ENCODE measurements at regions not wholly inside any gene's neighbourhood (a gene's known extent, or its start where the extent isn't known, plus 50 kb on each side); places are given as distances from the start of the nearest gene placed in this dataset.

DNA sequence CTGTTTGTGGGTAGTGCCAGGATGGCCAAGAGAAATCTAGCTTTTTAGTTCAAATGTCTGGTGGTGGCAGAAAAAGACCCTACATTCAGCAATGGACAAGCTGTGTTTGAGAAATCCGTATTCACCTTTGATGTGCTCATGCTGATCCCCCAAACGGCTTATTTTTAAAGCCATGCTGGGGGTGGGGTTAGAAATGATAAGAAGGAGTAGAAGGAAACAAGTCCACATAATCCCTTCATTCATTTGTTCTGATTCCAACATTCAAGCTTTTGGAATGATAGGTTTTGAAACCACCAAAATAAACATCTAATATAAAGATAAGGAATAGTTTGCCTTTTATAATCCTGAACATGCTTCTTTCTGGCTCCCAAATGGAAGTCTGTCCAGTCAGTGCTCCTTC lies 92.0 kb upstream of the DKK2 start:
- Histone ChIP-seq H3K36me3 (ENCODE audit: control insufficient read depth, low read length) (no peaks in the 10 kb centered on the region), H4K20me1 (ENCODE audit: control insufficient read depth, insufficient read depth, low read depth, low read length) (no peaks in the 10 kb centered on the region), H3K9me3 (ENCODE audit: control insufficient read depth, insufficient read depth, low read length) (no peaks in the 10 kb centered on the region), H3F3A (ENCODE audit: control insufficient read depth, insufficient read depth) (no peaks in the 10 kb centered on the region), H3K27ac (ENCODE audit: low read depth, low read length) (no peak overlapping the region), H3K79me2 (ENCODE audit: control insufficient read depth, low read length) (no peaks in the 10 kb centered on the region), H3K9me2 (replicated peaks; ENCODE audit: control insufficient read depth, low read length) (no peaks in the 10 kb centered on the region), H3K4me1 (ENCODE audit: control insufficient read depth, low read length) (no peaks in the 10 kb centered on the region), H3K27me3 (ENCODE audit: control insufficient read depth, low read length) (no peaks in the 10 kb centered on the region), H3K4me3 (ENCODE audit: low read length) (no peak overlapping the region), H3K4me2 (ENCODE audit: low read length) (no peak overlapping the region)
- TF ChIP-seq EZH2phosphoT487 (IDR thresholded peaks at IDR 0.05; ENCODE audit: borderline replicate concordance, low read length) = no peak
- TF ChIP-seq, protein P1, sequence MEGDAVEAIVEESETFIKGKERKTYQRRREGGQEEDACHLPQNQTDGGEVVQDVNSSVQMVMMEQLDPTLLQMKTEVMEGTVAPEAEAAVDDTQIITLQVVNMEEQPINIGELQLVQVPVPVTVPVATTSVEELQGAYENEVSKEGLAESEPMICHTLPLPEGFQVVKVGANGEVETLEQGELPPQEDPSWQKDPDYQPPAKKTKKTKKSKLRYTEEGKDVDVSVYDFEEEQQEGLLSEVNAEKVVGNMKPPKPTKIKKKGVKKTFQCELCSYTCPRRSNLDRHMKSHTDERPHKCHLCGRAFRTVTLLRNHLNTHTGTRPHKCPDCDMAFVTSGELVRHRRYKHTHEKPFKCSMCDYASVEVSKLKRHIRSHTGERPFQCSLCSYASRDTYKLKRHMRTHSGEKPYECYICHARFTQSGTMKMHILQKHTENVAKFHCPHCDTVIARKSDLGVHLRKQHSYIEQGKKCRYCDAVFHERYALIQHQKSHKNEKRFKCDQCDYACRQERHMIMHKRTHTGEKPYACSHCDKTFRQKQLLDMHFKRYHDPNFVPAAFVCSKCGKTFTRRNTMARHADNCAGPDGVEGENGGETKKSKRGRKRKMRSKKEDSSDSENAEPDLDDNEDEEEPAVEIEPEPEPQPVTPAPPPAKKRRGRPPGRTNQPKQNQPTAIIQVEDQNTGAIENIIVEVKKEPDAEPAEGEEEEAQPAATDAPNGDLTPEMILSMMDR (IDR thresholded peaks at IDR 0.05; ENCODE audit: low read depth, low read length, poor library complexity, severe bottlenecking) = no peak

DNA sequence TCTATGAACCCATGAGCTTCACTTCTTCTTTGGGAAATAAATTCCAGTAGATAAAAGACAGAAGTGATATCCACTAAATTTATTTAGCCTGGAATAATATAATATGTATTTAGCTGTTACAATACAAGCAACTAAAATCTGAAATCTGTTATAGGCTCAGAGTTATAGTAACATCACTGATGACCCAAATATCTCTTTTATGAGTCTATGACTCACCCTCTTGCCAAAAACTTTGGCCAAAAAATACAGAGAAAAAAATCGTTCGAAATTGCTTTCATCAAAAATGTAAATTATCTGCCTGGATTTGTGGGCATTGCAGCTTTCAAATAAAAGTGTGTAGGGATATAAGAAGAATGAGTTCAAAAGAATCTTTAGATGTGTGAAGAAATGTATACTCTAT lies 89.4 kb upstream of the DKK2 start:
- H3K27me3 ChIP-seq (ENCODE audit: control insufficient read depth, low read length) = no peaks in the 10 kb centered on the region
- TF ChIP-seq, protein P1 (IDR thresholded peaks at IDR 0.05; ENCODE audit: low read depth, low read length, poor library complexity, severe bottlenecking) = no peak
- no peak for TF ChIP-seq EZH2phosphoT487 (IDR thresholded peaks at IDR 0.05; ENCODE audit: borderline replicate concordance, low read length)
- H3K36me3 ChIP-seq (ENCODE audit: control insufficient read depth, low read length) = no peaks in the 10 kb centered on the region
- H3K27ac ChIP-seq (ENCODE audit: low read depth, low read length) = no peak overlapping the region
- H3K9me3 ChIP-seq (ENCODE audit: control insufficient read depth, insufficient read depth, low read length) = no peaks in the 10 kb centered on the region
- no peaks in the 10 kb centered on the region for H3F3A ChIP-seq (ENCODE audit: control insufficient read depth, insufficient read depth)
- no peak overlapping the region for H3K4me2 ChIP-seq (ENCODE audit: low read length)
- no peaks in the 10 kb centered on the region for H3K9me2 ChIP-seq (replicated peaks; ENCODE audit: control insufficient read depth, low read length)
- H4K20me1 ChIP-seq (ENCODE audit: control insufficient read depth, insufficient read depth, low read depth, low read length) = no peaks in the 10 kb centered on the region
- no peaks in the 10 kb centered on the region for H3K79me2 ChIP-seq (ENCODE audit: control insufficient read depth, low read length)
- no peaks in the 10 kb centered on the region for H3K4me1 ChIP-seq (ENCODE audit: control insufficient read depth, low read length)
- H3K4me3 ChIP-seq (ENCODE audit: low read length) = no peak overlapping the region

DNA sequence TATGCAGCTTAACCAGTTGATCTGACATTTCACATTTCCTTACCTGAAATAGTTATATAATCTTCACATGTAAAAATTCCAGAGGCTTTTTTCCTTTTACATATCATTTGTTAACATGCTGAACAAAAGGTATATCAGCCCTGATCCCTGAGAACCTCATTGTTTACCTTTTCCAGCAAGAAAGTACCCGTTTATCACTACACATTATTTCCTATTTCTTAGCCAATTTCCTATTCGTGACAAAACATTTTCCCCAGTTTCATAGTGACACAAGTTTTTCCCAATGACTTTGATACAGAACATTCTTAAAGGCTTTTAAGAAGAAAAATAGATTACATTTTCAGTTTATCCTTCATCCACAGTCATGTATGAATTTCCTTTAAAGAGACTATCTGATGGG lies 86.6 kb upstream of the DKK2 start:
- H4K20me1 ChIP-seq (ENCODE audit: control insufficient read depth, insufficient read depth, low read depth, low read length) = no peaks in the 10 kb centered on the region
- TF ChIP-seq, protein P1 (IDR thresholded peaks at IDR 0.05; ENCODE audit: low read depth, low read length, poor library complexity, severe bottlenecking) = no peak
- TF ChIP-seq EZH2phosphoT487 (IDR thresholded peaks at IDR 0.05; ENCODE audit: borderline replicate concordance, low read length) = no peak
- no peaks in the 10 kb centered on the region for H3F3A ChIP-seq (ENCODE audit: control insufficient read depth, insufficient read depth)
- H3K4me1 ChIP-seq (ENCODE audit: control insufficient read depth, low read length) = no peaks in the 10 kb centered on the region
- H3K9me3 ChIP-seq (ENCODE audit: control insufficient read depth, insufficient read depth, low read length) = no peaks in the 10 kb centered on the region
- no peak overlapping the region for H3K27ac ChIP-seq (ENCODE audit: low read depth, low read length)
- H3K9me2 ChIP-seq (replicated peaks; ENCODE audit: control insufficient read depth, low read length) = no peaks in the 10 kb centered on the region
- H3K27me3 ChIP-seq (ENCODE audit: control insufficient read depth, low read length) = no peaks in the 10 kb centered on the region
- no peak overlapping the region for H3K4me3 ChIP-seq (ENCODE audit: low read length)
- H3K36me3 ChIP-seq (ENCODE audit: control insufficient read depth, low read length) = no peaks in the 10 kb centered on the region
- H3K79me2 ChIP-seq (ENCODE audit: control insufficient read depth, low read length) = no peaks in the 10 kb centered on the region
- H3K4me2 ChIP-seq (ENCODE audit: low read length) = no peak overlapping the region

DNA sequence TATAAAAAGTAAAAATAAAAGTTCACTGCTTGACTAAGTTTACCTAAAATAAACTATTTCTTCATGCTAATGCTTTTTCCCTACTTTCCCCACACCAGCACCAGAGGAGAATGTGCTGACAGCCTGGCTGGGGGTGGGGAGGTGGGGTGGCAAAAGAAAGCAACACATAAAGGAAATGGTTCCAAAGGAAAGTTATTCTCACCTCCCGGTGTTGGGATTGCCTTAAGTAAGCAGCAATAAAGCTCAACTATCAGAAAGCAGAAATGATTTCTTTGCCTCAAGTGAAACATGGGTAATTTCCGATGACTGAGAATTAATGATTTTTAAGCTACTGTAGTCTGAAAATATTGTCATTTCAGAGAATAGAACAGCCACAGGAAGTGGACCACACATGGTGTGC lies 84.5 kb upstream of the DKK2 start:
- TF ChIP-seq, protein P1 (IDR thresholded peaks at IDR 0.05; ENCODE audit: low read depth, low read length, poor library complexity, severe bottlenecking) = no peak
- no peak for TF ChIP-seq EZH2phosphoT487 (IDR thresholded peaks at IDR 0.05; ENCODE audit: borderline replicate concordance, low read length)
- Histone ChIP-seq H3K9me3 (ENCODE audit: control insufficient read depth, insufficient read depth, low read length) (no peaks in the 10 kb centered on the region), H3F3A (ENCODE audit: control insufficient read depth, insufficient read depth) (no peaks in the 10 kb centered on the region), H3K4me2 (ENCODE audit: low read length) (no peak overlapping the region), H4K20me1 (ENCODE audit: control insufficient read depth, insufficient read depth, low read depth, low read length) (no peaks in the 10 kb centered on the region), H3K4me1 (ENCODE audit: control insufficient read depth, low read length) (no peaks in the 10 kb centered on the region), H3K4me3 (ENCODE audit: low read length) (no peak overlapping the region), H3K36me3 (ENCODE audit: control insufficient read depth, low read length) (no peaks in the 10 kb centered on the region), H3K27me3 (ENCODE audit: control insufficient read depth, low read length) (no peaks in the 10 kb centered on the region), H3K9me2 (replicated peaks; ENCODE audit: control insufficient read depth, low read length) (no peaks in the 10 kb centered on the region), H3K79me2 (ENCODE audit: control insufficient read depth, low read length) (no peaks in the 10 kb centered on the region), H3K27ac (ENCODE audit: low read depth, low read length) (no peak overlapping the region)

All from DOHH2 (cell line).